Progenitor cell of endocrine pancreas (in vitro differentiated cells): ENCODE measurements at regions not wholly inside any gene's neighbourhood (a gene's known extent, or its start where the extent isn't known, plus 50 kb on each side); places are given as distances from the start of the nearest gene placed in this dataset.

Experiments
- DNase-seq: peaks from one replicate; pipeline ENCODE4 v3.0.0; 2021; ENCODE audit warnings: low spot score; ENCODE audit not compliant: unreplicated experiment
- H3K27ac Mint-ChIP-seq: 2 replicates; pipeline ENCODE4 v1.8.0; 2021; ENCODE audit warnings: mild to moderate bottlenecking, moderate library complexity, mixed read lengths
- H3K27me3 Mint-ChIP-seq: 2 replicates; pipeline ENCODE4 v1.8.0; 2021; ENCODE audit warnings: mixed read lengths
- H3K36me3 Mint-ChIP-seq: 2 replicates; pipeline ENCODE4 v1.8.0; 2022; ENCODE audit warnings: mixed read lengths; ENCODE audit not compliant: insufficient read depth
- H3K4me1 Mint-ChIP-seq: 2 replicates; pipeline ENCODE4 v1.8.0; 2021; ENCODE audit warnings: low read depth, mixed read lengths
- H3K4me3 Mint-ChIP-seq: 2 replicates; pipeline ENCODE4 v1.8.0; 2021; ENCODE audit warnings: low read depth, mild to moderate bottlenecking, moderate library complexity, mixed read lengths
- H3K9me3 Mint-ChIP-seq: 2 replicates; pipeline ENCODE4 v1.8.0; 2021; ENCODE audit warnings: low read depth, mixed read lengths
- CTCF ChIP-seq: fragments of 200-600 bp; sonication (generic); IDR thresholded peaks from one replicate; pipeline ENCODE4 v1.5.0; 2021; ENCODE audit warnings: antibody characterized with exemption, mild to moderate bottlenecking; ENCODE audit not compliant: unreplicated experiment

- Mint-ChIP-seq H3K27me3 (peaks cover 46% of the 10 kb centered on the region), H3K27ac (no peak overlapping the region)
Observed at GRCh38 chr2:120431386-120432292, 85.7 kb downstream of the INHBB start.

GRCh38 chr2:120432293-120432975 is 86.5 kb downstream of the INHBB start:
- H3K36me3 Mint-ChIP-seq = no peaks in the 10 kb centered on the region
- DNase-seq = no peak
- peaks cover 44% of the 10 kb centered on the region for H3K27me3 Mint-ChIP-seq
- no peak overlapping the region for H3K4me3 Mint-ChIP-seq
- H3K27ac Mint-ChIP-seq = no peak overlapping the region
- no peaks in the 10 kb centered on the region for H3K4me1 Mint-ChIP-seq
- no peaks in the 10 kb centered on the region for H3K9me3 Mint-ChIP-seq
- no peak for TF ChIP-seq CTCF

More at GRCh38 chr2:120431386-120432292, 85.7 kb downstream of the INHBB start:
- H3K9me3 Mint-ChIP-seq = no peaks in the 10 kb centered on the region
- no peak for TF ChIP-seq CTCF
- H3K36me3 Mint-ChIP-seq = no peaks in the 10 kb centered on the region
- no peaks in the 10 kb centered on the region for H3K4me1 Mint-ChIP-seq
- no peak for DNase-seq
- H3K4me3 Mint-ChIP-seq = no peak overlapping the region

GRCh38 chr2:120432976-120433815 is 87.3 kb downstream of the INHBB start:
- no peak for TF ChIP-seq CTCF
- H3K27me3 Mint-ChIP-seq = peaks cover 41% of the 10 kb centered on the region
- no peak overlapping the region for H3K4me3 Mint-ChIP-seq
- no peak overlapping the region for H3K27ac Mint-ChIP-seq
- no peaks in the 10 kb centered on the region for H3K9me3 Mint-ChIP-seq
- no peaks in the 10 kb centered on the region for H3K4me1 Mint-ChIP-seq
- H3K36me3 Mint-ChIP-seq = no peaks in the 10 kb centered on the region
- DNase-seq = no peak

- TF ChIP-seq CTCF = no peak
- H3K27ac Mint-ChIP-seq = no peak overlapping the region
- no peaks in the 10 kb centered on the region for H3K9me3 Mint-ChIP-seq
- no peak for DNase-seq
- no peak overlapping the region for H3K4me3 Mint-ChIP-seq
- no peaks in the 10 kb centered on the region for H3K36me3 Mint-ChIP-seq
- H3K4me1 Mint-ChIP-seq = no peaks in the 10 kb centered on the region
- H3K27me3 Mint-ChIP-seq = peaks cover 40% of the 10 kb centered on the region
Observed at GRCh38 chr2:120433816-120434290, 87.9 kb downstream of the INHBB start.
